ENCODE measurements at regions not wholly inside any gene's neighbourhood (a gene's known extent, or its start where the extent isn't known, plus 50 kb on each side); places are given as distances from the start of the nearest gene placed in this dataset.

- H3K27me3 Mint-ChIP-seq (ENCODE audit: unreplicated experiment): no peaks in the 10 kb centered on the region
- H3K9me3 Mint-ChIP-seq (ENCODE audit: unreplicated experiment): no peaks in the 10 kb centered on the region
- no peak for DNase-seq (ENCODE audit: low spot score)
- H3K4me1 Mint-ChIP-seq (ENCODE audit: unreplicated experiment): no peaks in the 10 kb centered on the region
- no peak overlapping the region for H3K27ac Mint-ChIP-seq (ENCODE audit: unreplicated experiment)
- no peak for TF ChIP-seq CTCF (IDR thresholded peaks at IDR 0.05; ENCODE audit: unreplicated experiment)
- no peak overlapping the region for H3K4me3 Mint-ChIP-seq (ENCODE audit: unreplicated experiment)
- no peaks in the 10 kb centered on the region for H3K36me3 Mint-ChIP-seq (ENCODE audit: low read depth, unreplicated experiment)
These were observed 157.6 kb downstream of the MCHR2 start for GRCh38 chr6:99836471-99836870.

GRCh38 chr6:99838607-99839006 lies 155.4 kb downstream of the MCHR2 start:
- no peak overlapping the region for H3K27ac Mint-ChIP-seq (ENCODE audit: unreplicated experiment)
- no peaks in the 10 kb centered on the region for H3K9me3 Mint-ChIP-seq (ENCODE audit: unreplicated experiment)
- no peaks in the 10 kb centered on the region for H3K4me1 Mint-ChIP-seq (ENCODE audit: unreplicated experiment)
- DNase-seq (ENCODE audit: low spot score): no peak
- TF ChIP-seq CTCF (IDR thresholded peaks at IDR 0.05; ENCODE audit: unreplicated experiment): no peak
- H3K36me3 Mint-ChIP-seq (ENCODE audit: low read depth, unreplicated experiment): no peaks in the 10 kb centered on the region
- H3K4me3 Mint-ChIP-seq (ENCODE audit: unreplicated experiment): no peak overlapping the region
- no peaks in the 10 kb centered on the region for H3K27me3 Mint-ChIP-seq (ENCODE audit: unreplicated experiment)

GRCh38 chr6:99841297-99841696 lies 152.7 kb downstream of the MCHR2 start:
- TF ChIP-seq CTCF (IDR thresholded peaks at IDR 0.05; ENCODE audit: unreplicated experiment): no peak
- no peaks in the 10 kb centered on the region for H3K36me3 Mint-ChIP-seq (ENCODE audit: low read depth, unreplicated experiment)
- no peaks in the 10 kb centered on the region for H3K9me3 Mint-ChIP-seq (ENCODE audit: unreplicated experiment)
- no peak overlapping the region for H3K4me3 Mint-ChIP-seq (ENCODE audit: unreplicated experiment)
- DNase-seq (ENCODE audit: low spot score): no peak
- H3K4me1 Mint-ChIP-seq (ENCODE audit: unreplicated experiment): no peaks in the 10 kb centered on the region
- H3K27me3 Mint-ChIP-seq (ENCODE audit: unreplicated experiment): peaks cover 1% of the 10 kb centered on the region
- H3K27ac Mint-ChIP-seq (ENCODE audit: unreplicated experiment): no peak overlapping the region

- no peaks in the 10 kb centered on the region for H3K36me3 Mint-ChIP-seq (ENCODE audit: low read depth, unreplicated experiment)
These were observed 148.0 kb downstream of the MCHR2 start for GRCh38 chr6:99846006-99846405.

GRCh38 chr6:99850841-99851240 lies 143.2 kb downstream of the MCHR2 start:
- no peak overlapping the region for H3K4me3 Mint-ChIP-seq (ENCODE audit: unreplicated experiment)
- no peaks in the 10 kb centered on the region for H3K4me1 Mint-ChIP-seq (ENCODE audit: unreplicated experiment)
- no peak for DNase-seq (ENCODE audit: low spot score)
- peaks cover 3% of the 10 kb centered on the region for H3K27me3 Mint-ChIP-seq (ENCODE audit: unreplicated experiment)
- no peaks in the 10 kb centered on the region for H3K36me3 Mint-ChIP-seq (ENCODE audit: low read depth, unreplicated experiment)
- H3K9me3 Mint-ChIP-seq (ENCODE audit: unreplicated experiment): no peaks in the 10 kb centered on the region
- H3K27ac Mint-ChIP-seq (ENCODE audit: unreplicated experiment): no peak overlapping the region
- TF ChIP-seq CTCF (IDR thresholded peaks at IDR 0.05; ENCODE audit: unreplicated experiment): no peak

More at GRCh38 chr6:99846006-99846405, 148.0 kb downstream of the MCHR2 start:
- Mint-ChIP-seq H3K27me3 (ENCODE audit: unreplicated experiment) (peaks cover 4% of the 10 kb centered on the region), H3K9me3 (ENCODE audit: unreplicated experiment) (no peaks in the 10 kb centered on the region), H3K4me3 (ENCODE audit: unreplicated experiment) (no peak overlapping the region), H3K4me1 (ENCODE audit: unreplicated experiment) (no peaks in the 10 kb centered on the region), H3K27ac (ENCODE audit: unreplicated experiment) (no peak overlapping the region)
- no peak for DNase-seq (ENCODE audit: low spot score)
- no peak for TF ChIP-seq CTCF (IDR thresholded peaks at IDR 0.05; ENCODE audit: unreplicated experiment)
